Activated naive CD4-positive, alpha-beta T cell treated with anti-CD3 and anti-CD28 coated beads, Interleukin-2, amount 50 U/mL, for 16 hours (primary cell): ENCODE measurements at regions not wholly inside any gene's neighbourhood (a gene's known extent, or its start where the extent isn't known, plus 50 kb on each side); places are given as distances from the start of the nearest gene placed in this dataset.

Experiments
- DNase-seq: peaks from one replicate; pipeline ENCODE4 v3.0.0-alpha.2; 2020

- DNase-seq, result no peak
Observed at GRCh38 chr1:30259631-30260030, 463.8 kb downstream of the MATN1 start.

DNA sequence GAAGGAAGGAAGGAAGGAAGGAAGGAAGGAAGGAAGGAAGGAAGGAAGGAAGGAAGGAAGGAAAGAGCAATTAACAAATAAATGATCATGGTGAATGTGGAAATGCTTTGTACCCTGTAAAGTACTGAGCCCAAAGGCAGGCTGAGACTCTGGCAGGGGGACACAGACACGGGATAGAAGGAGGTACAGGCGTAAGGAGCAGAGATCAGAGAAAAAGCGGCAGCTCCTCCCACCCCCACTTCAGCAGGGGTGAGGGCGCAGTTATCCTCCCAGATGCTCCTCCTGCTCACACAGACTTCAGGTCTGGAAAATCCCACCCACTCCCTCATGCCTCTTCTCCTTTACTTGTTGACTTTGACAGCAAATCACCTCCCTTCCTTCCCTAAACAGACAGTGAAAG lies 464.5 kb downstream of the MATN1 start:
- no peak for DNase-seq

GRCh38 chr1:30258471-30258870 lies 464.9 kb downstream of the MATN1 start:
- no peak for DNase-seq

DNA sequence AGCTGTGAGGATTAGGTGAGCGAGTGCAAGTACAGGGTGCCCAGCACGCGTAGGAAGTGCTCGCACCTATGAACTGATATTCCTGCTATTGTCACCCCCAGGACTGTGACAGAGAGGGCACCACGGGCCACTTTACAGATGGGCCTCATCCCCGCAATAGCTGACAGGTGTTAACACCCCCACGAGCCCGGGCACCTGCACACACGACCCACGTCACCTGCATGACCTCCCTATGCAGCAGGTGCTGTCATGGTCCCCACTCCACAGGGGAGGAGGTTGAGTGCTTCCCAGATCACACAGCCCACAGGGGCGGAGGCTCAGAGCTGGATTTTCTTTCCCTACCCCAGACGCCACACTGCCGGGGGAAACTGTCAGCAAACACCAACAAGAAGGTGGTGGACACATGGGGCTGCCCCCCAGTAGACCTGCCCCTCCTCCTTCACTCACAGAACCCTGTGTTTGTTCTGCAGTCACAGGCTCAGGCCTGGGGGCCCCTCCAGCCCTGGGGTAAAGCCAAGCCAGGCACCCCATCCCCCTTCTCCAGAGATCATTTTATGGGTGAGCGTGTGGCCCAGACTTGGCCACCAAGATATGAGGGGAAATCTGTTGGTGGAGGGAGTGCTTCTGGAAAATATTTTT lies 465.5 kb downstream of the MATN1 start:
- no peak for DNase-seq

DNA sequence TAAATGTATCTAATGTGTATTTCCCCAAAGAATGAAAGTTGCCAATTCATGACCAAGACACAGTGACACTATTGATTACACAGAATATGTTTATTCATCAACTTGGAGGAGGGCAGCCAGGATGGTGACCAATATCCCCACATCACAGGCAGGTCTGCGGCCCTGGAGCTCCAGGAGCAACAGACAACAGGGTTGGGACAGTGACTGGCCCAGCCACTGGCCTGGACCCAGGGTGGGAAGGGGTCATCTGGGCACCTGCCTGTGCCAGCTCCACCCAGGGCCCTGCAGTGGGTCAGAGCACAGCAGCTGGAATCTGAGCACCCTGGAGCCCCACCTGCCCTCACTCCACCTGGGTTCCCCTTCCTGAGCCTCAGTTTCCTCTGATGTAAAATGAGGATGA lies 466.1 kb downstream of the MATN1 start:
- no peak for DNase-seq

DNA sequence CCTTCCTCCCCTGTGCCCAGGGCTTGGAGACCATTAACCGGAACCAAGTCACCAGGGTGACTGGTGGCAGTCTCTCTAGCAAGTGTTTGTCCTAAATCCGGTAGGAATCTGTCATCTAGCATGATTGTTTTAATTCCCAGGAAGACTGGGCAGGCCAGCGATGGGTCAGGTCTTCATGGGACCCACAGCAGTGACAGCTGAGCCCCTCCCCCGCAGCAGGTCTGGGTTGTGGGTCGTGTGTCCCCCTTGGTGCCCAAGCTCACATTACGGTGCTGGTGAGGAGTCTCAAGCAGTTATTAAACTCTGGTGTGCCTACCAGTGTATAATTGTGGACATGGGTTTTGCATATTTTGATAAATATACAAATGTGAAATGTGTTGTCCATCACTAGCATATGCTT lies 466.5 kb downstream of the MATN1 start:
- no peak for DNase-seq

DNA sequence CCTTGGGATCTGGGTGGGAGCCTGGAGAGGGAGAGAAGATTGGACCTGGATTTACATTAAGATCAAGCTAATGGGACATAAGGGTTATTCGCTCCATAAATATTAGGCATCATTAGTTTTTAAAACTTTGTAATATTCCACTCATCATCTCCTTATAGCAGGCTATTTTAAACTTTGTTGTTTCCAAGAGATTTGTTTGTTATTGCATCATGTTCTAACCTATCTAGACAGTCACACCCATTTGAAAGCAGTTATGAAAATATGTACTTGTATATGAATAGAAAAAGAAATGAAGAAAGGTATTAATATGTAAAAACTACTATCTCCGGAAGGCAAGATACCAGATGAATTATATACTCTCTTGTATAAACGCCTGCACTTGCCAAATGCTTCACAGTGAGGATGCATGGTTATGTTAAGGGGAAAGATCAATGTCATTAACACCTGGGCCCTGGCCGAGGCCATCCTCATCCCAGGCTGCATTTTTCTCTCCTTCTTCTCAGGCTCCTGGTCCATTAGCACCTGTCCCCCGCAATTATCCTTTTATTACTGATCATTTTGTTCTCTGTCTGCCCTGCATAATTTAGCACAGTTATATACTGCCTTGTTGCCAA lies 468.2 kb downstream of the MATN1 start:
- no peak for DNase-seq

DNA sequence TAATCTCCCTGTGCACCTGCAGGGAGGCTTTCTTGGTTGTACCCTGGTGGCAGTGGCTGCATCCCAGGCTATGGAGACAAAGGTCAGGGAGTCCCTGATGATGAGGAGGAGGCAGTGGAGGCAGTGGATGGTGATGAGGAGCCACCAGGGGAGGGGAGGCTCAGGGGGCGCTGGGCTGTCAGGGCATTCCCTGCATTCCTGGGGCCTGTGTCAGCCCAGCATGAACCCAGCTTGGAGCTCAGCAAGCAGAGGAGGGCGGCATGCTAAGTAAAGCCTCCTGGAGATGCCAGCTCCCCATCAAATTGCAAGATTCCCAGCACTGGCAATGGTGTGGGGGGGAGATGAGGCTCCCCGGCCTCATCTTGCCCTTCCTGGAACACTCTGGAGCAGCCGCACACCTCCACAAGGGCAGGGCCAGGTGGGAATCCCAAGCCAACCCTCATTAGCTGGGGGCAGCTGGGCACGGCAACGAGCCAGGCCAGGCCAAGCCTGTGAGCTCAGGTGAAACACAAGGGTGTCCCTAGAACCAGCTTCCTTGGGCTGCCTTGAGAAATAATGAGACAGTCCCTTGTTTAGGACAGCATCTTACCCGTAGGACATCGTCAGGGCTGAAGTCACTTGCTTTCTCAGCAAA lies 469.5 kb downstream of the MATN1 start:
- DNase-seq, result no peak

- no peak for DNase-seq
Observed at GRCh38 chr1:30253361-30253760, 470.0 kb downstream of the MATN1 start.

DNA sequence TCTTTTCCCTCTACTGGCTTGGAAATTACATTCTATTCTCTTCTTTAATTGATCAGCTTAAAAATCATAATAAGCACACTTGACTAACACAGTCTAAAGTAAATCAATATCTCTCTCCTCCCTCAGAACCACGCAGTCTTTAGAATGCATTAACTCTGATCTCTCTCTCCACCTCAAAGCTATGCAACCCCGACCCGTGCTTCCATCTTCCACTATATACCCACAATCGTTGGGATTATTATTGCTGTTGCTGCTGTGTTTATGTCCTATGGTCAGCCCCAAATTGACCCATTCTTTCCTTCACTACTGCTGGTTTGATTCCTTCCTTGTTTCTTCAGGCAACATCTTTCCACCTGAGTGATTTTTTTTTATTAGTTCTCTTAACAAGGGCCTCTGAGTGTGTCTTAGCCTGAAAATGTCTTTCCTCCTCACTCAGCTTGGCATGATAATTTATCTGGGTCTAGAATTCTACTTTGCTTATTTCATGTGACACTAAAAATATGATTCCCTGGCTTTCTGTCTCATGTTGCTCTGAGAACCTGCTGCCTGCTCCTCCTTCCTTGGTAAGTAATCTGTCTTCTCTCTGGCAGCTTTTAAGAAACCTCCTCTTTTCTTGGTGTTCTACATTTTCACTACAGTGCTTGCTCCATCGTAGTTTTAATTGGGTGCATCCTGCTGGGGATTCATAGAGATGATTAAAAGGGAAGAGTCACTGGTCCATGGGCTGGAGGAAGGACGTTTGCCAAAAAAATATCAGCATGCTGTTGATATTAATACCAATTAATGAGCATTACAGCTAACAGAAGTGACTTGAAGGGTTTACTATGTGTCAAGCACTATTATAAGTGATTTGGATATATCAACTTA lies 472.2 kb downstream of the MATN1 start:
- DNase-seq, result no peak

DNA sequence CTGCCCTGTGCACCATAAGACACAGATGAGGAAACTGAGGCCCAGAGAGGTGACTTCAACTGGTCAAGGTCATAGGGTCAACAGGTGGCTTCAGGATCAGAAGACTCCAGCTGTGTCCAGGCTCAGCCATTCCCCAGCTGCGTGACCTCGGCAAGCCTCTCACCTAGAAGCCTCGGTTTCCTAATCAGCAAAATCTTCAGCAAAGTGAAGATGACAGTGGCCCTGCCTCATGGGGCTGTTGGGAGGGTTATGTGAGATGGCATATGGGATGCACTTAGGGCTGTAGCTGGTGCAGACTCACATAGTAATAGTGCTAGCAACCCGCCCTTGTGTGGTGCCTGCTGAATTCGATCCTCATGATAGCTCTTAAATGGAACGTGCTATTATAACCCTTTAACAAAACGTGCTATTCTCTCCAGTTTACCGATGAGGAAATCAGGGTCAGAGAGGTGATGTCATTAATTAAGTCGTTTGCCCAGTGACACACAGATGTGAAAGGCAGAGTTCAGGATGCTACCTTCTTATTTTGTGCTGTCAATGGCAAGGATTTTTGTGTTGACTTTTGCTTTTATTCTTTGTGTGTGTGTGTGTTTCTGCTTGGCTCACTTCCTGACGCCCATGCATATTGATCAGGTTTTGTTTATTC lies 472.9 kb downstream of the MATN1 start:
- no peak for DNase-seq

DNA sequence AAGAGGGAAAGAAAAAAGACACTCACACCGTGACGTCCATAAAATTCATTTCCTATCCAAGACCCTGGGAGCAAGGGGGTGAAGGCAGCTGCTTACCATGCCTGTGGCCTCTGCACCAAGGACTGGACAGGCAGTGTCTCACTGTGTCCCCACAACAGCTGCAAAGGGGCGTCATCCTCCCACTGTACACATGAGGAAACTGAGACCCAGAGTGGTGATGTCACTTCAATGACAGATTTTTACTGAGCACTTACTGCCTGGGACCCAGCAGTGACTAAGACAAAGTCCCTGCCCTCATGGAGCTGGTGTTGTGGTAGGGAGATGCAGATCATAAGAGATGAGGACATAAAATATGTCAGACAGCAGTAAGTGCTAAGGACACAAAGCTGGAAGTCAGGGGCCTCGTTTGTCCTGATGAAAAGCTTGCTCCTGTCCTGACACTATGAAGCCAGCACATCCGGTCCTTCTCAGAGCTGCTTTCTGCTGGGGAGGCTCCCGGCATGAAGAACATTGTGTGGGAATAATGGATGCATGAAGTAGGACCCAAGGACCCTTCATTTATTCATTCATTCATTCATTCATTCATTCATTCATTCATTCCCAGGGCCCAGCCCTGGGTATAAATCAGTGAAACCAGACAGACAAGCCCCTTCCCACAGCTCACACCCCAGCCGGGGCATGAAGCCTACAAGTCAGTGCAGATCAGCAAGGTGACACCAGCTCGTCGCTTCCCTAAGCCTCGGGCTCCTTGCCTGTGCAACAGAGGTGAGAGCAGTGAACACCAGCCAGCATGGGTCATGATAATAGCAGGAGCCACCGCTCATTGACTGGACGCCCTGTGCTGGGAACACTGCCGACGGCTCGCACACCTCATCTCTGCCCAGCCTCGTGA lies 473.7 kb downstream of the MATN1 start:
- no peak for DNase-seq

DNA sequence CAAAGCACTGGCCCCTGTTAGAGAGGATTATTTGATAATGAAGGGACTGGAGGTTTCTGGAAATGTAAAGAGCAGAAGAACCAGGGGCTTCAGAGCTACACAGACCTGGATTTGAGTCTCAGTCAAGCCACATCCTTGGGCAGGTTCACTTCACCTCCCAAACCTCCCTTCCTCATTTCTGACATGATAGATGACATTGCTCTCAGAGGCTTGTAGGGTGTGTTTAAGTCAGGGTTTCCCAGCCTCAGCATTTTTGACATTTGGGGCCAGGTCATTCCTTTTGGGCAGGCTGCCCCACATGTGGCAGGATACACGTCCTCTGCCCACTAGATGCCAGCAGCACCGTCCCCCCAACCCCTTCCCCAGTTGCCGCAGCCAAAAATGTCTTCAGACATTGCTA lies 474.6 kb downstream of the MATN1 start:
- no peak for DNase-seq

DNA sequence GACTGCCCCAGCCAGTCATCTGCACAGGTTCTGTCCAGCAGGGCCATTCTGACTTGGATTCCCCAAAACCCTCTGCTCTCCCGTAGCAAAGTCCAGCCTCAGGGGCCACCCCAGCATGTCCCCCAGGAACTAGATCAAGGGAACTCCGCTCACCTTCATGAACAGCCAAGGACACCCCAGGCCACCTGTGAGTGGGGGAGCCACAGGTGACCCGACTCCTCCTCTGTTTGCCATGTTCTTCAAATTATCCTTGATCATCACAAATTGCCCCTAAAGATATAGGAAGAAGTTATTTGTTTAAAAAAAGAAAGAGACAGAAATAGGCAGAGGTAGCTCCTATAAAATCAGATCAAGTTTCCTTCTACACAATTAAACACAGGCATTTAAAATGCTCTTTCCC lies 475.0 kb downstream of the MATN1 start:
- DNase-seq, result no peak

- no peak for DNase-seq
Observed at GRCh38 chr1:30244801-30245200, 478.6 kb downstream of the MATN1 start.

DNA sequence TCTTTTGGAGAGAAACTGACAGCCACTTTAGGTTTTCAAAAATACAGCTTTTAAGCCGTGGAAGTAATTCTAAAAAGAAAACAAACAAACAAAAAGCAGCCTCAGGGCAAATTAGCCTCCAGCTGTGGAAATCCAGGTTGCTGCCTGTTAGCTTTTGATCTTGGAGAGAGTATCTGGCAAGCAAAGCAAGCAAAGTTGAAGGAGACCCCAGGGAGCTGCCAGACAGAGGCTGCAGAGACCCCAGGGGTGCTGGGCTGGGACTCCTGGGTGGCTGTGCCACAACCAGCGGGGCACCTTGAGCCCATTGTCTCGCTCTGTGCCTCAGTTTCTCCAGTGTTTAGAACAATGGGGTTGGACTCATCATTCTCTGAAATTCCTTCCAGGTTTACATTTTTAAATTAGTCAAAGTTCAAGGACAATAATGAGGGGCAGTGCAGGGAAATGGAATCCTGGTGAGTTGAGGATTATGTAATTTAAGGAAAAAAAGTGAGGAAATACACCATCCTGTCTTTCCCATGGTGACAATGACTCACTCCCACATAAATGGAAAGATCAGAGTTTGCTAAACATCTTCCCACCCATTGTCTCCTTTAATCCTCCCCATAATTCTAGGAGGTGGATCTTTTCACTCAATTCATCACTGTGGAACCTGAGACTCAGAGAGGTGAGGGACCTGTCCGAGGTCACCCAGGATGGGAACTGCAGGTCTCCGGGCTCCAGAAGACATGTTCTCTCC lies 480.5 kb downstream of the MATN1 start:
- no peak for DNase-seq

GRCh38 chr1:30242168-30242567 lies 481.2 kb downstream of the MATN1 start:
- no peak for DNase-seq

DNA sequence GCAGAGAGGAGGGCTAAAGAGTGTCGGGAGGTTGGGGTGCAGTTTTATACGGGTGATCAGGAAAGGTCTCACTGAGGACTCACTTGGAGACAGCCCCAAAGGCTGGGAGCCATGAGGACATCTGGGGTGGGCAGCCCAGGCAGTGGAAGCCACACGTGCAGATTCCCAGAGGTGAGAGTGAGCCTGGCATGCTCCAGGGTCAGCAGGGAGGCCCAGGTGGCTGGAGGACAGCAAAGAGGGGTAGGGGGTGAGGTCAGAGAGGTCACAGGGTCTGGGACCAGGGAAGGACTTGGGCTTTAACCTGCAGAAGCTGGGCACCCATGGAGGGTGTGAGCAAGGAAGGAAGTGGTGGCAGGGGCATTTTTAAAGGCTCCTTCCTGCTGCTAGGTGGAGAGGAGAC lies 481.7 kb downstream of the MATN1 start:
- DNase-seq, result no peak

- no peak for DNase-seq
Observed at GRCh38 chr1:30234091-30234490, 489.3 kb downstream of the MATN1 start.

DNA sequence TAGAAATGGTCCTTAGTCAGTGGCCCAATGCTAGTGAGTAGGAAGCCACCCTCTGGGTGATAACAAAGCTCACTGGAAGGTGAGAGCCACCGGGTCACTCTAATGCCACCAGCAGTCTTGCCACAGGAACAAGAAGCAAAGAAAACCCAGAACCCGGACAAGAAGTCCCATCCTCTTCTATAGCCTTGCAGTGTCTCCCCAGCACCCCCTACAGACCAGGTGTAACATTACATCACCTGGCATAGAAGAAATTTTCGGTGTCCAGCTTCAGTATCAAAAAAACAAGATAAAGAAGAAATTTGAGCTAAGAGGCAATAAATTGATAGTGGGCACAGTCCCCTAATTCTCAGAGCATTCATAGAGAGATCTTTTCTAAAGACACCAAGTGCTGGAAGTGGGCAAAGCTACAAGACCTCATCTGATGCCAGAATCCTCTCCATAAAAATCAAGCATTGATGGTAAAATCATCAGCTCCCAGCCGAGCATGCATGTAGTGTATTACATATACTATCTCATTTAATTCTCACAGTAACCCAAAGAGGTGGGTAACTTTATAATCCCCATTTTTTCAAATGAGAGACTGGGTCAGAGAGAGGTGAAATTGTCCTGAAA lies 491.0 kb downstream of the MATN1 start:
- no peak for DNase-seq

- DNase-seq, result no peak
Observed at GRCh38 chr1:30229960-30230359, 493.4 kb downstream of the MATN1 start.
